Endothelial cell (in vitro differentiated cells): ENCODE measurements at regions not wholly inside any gene's neighbourhood (a gene's known extent, or its start where the extent isn't known, plus 50 kb on each side); places are given as distances from the start of the nearest gene placed in this dataset.

ENCODE experiments used
- DNase-seq: peaks from one replicate; pipeline ENCODE4 v3.0.0; 2021; ENCODE audit warnings: low spot score
- H3K27ac Mint-ChIP-seq: one replicate; pipeline ENCODE4 v1.8.0; 2021; ENCODE audit warnings: mixed read lengths, inconsistent platforms; ENCODE audit not compliant: unreplicated experiment
- H3K27me3 Mint-ChIP-seq: one replicate; pipeline ENCODE4 v1.8.0; 2021; ENCODE audit warnings: mild to moderate bottlenecking, moderate library complexity, mixed read lengths, inconsistent platforms; ENCODE audit not compliant: unreplicated experiment
- H3K36me3 Mint-ChIP-seq: one replicate; pipeline ENCODE4 v1.8.0; 2021; ENCODE audit warnings: mild to moderate bottlenecking, low read depth, mixed read lengths, inconsistent platforms; ENCODE audit not compliant: unreplicated experiment
- H3K4me1 Mint-ChIP-seq: one replicate; pipeline ENCODE4 v1.8.0; 2021; ENCODE audit warnings: mild to moderate bottlenecking, mixed read lengths, inconsistent platforms; ENCODE audit not compliant: unreplicated experiment
- H3K4me3 Mint-ChIP-seq: one replicate; pipeline ENCODE4 v1.8.0; 2021; ENCODE audit warnings: mild to moderate bottlenecking, mixed read lengths, inconsistent platforms; ENCODE audit not compliant: unreplicated experiment
- H3K9me3 Mint-ChIP-seq: one replicate; pipeline ENCODE4 v1.8.0; 2021; ENCODE audit warnings: mixed read lengths, inconsistent platforms; ENCODE audit not compliant: unreplicated experiment
- CTCF ChIP-seq: fragments of 200-600 bp; sonication (generic); IDR thresholded peaks from one replicate; pipeline ENCODE4 v1.5.0; 2021; ENCODE audit warnings: antibody characterized with exemption; ENCODE audit not compliant: unreplicated experiment

DNA sequence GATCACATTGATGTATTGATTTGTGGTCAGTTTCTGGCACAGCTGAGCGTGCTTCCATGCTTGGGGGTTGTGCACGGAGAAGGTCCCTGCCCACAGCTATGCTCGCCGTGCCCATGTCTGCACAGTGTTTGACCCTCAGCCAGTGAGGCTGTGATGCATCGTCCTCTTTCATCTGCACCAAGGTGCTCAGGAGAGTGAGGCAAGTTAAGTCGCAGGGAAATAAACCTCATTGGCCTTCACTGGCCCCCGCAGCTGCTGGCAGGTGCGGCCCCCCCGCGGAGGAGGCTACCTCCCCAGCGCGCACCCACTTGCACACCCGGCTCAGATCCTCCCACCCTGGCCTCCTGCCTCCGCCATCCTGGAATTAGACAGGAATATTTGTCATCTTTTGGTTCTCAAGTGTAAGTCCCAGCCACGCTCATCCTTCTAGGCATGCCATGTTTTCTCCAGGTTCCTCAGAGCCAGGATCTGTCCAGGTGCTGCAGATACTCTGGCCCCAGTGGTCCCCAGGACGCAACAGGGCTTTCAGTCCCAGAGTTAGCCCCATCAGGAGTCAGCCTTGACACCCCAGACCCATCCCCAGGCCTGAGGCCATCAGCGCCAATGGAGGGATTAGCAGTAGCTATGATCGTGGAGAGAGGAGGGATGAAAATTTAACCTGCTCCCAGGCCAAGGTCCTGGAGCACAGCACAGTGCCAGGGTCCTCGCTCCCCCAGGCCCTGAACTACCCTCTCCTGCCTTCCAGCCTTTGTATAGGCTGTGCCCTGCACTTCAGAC, 93.7 kb downstream of the OAT start:
- Mint-ChIP-seq H3K4me3 (no peak overlapping the region), H3K27me3 (peaks cover 11% of the 10 kb centered on the region), H3K27ac (no peak overlapping the region), H3K9me3 (no peaks in the 10 kb centered on the region), H3K36me3 (no peaks in the 10 kb centered on the region), H3K4me1 (peaks cover 5% of the 10 kb centered on the region)
- DNase-seq, result no peak
- TF ChIP-seq CTCF, result no peak

- peaks cover 5% of the 10 kb centered on the region for H3K4me1 Mint-ChIP-seq
- no peaks in the 10 kb centered on the region for H3K36me3 Mint-ChIP-seq
- H3K9me3 Mint-ChIP-seq, result no peaks in the 10 kb centered on the region
- TF ChIP-seq CTCF, result no peak
- H3K27me3 Mint-ChIP-seq, result peaks cover 12% of the 10 kb centered on the region
- no peak overlapping the region for H3K4me3 Mint-ChIP-seq
- no peak for DNase-seq
- no peak overlapping the region for H3K27ac Mint-ChIP-seq
Observed at GRCh38 chr10:124324451-124324850, 94.3 kb downstream of the OAT start.

- no peak for TF ChIP-seq CTCF
- DNase-seq, result no peak
- peaks cover 5% of the 10 kb centered on the region for H3K4me1 Mint-ChIP-seq
- no peaks in the 10 kb centered on the region for H3K9me3 Mint-ChIP-seq
- H3K4me3 Mint-ChIP-seq, result no peak overlapping the region
- H3K27me3 Mint-ChIP-seq, result peaks cover 14% of the 10 kb centered on the region
- H3K36me3 Mint-ChIP-seq, result no peaks in the 10 kb centered on the region
- H3K27ac Mint-ChIP-seq, result no peak overlapping the region
Observed at GRCh38 chr10:124323806-124324205, 94.9 kb downstream of the OAT start.

DNA sequence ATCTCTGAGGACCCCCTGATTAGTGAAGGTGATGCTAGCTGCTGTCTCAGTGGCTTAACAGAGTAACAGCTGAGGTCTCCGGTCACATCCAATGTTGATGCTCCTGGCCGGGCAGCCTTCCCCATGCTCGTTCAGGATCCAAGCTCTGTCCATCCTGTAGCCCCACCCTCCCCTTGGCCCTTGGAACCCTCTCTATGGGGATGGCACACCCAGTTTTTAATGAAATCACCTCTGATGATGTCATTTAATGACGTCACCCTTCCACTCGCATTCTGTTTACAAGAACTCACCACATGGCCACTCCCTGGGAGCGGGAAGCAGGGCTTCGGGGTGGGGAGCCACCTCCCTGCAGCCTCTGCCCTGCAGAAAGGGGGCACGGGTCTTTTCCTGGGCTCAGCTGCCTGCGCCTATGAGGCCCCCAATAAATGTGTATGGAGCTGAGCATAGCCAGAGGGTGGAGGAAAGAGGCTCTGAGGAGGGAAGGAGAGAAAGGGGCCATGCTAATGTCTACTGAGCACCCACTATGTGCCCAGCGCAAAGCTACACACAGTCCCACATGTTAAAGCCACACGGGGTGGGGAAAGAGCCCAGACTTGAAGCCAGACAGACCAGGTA, 95.5 kb downstream of the OAT start:
- no peak for DNase-seq
- Mint-ChIP-seq H3K4me3 (no peak overlapping the region), H3K27me3 (peaks cover 14% of the 10 kb centered on the region), H3K4me1 (peaks cover 5% of the 10 kb centered on the region), H3K9me3 (no peaks in the 10 kb centered on the region), H3K27ac (no peak overlapping the region), H3K36me3 (no peaks in the 10 kb centered on the region)
- no peak for TF ChIP-seq CTCF

DNA sequence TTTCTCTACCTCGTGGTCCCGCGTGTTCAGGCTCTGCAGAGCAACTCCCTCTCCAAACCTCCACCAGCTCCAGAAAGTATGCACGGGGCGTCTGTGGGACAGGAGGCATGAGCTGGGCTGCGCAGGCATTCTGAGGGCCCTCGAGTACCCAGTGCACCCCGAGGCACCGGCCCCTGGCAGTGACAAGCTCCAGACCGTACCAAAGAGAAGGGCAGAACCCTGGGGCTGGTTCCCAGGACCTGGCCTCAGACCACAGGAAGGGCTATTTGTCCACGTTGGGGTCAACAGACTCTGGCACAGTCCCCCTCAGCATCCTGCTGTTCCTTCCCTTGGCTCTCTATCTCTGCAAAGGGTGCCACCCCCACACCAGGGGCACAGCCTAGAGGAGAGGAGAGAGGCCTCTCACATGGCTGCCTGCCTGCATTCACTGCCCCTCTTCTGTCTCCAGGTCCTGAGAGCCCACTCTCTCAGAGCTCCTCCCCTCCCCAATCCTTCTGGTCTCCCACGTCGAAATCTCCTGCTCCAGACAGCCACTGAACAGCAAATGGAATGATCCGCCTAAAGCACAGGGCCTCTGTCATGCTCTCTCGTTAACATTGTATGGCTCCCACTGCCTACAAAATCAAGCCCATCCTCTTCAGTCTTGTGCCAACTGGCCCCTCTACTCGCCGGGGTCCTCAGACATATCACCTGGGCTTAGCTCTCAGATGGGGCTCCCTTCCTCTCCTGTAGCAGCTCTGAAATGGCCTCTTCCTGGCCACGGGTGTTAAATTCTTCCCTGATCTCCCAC, 96.3 kb downstream of the OAT start:
- DNase-seq, result no peak
- Mint-ChIP-seq H3K27me3 (peaks cover 14% of the 10 kb centered on the region), H3K36me3 (no peaks in the 10 kb centered on the region), H3K9me3 (no peaks in the 10 kb centered on the region), H3K4me3 (no peak overlapping the region), H3K4me1 (peaks cover 5% of the 10 kb centered on the region), H3K27ac (no peak overlapping the region)
- no peak for TF ChIP-seq CTCF
